Liver (tissue), 8 donors: ENCODE measurements at regions not wholly inside any gene's neighbourhood (a gene's known extent, or its start where the extent isn't known, plus 50 kb on each side); places are given as distances from the start of the nearest gene placed in this dataset.

Source experiments
- DNase-seq: peaks from one replicate; pipeline ENCODE4 v3.0.0-alpha.2; 2017; ENCODE audit warnings: low spot score
- H3K27ac ChIP-seq, 2 donors: one replicate each; pipeline ENCODE4 v1.7.0; 2013; ENCODE audit warnings: inconsistent platforms in 2 of 2, low read length in 2 of 2, control low read depth in 1 of 2, low read depth in 1 of 2, mild to moderate bottlenecking in 1 of 2
- H3K27me3 ChIP-seq, 4 donors: one replicate each; pipeline versions ENCODE4 v1.6.1 to v1.7.0; 2013; ENCODE audit warnings: low read length in 3 of 4, inconsistent platforms in 1 of 4, mild to moderate bottlenecking in 1 of 4, moderate library complexity in 1 of 4; ENCODE audit not compliant: control insufficient read depth in 4 of 4, insufficient read depth in 4 of 4
- H3K36me3 ChIP-seq, 4 donors: one replicate each; pipeline versions ENCODE4 v1.6.1 to v1.7.0; 2013; ENCODE audit warnings: low read length in 3 of 4, mild to moderate bottlenecking in 3 of 4, low read depth in 1 of 4, moderate library complexity in 1 of 4; ENCODE audit not compliant: control insufficient read depth in 4 of 4, insufficient read depth in 3 of 4
- H3K4me1 ChIP-seq, 4 donors: one replicate each; pipeline versions ENCODE4 v1.6.1 to v1.7.0; 2013; ENCODE audit warnings: low read length in 3 of 4, mild to moderate bottlenecking in 3 of 4, moderate library complexity in 1 of 4; ENCODE audit not compliant: control insufficient read depth in 4 of 4, insufficient read depth in 4 of 4
- H3K4me3 ChIP-seq, 3 donors: one replicate each; pipeline versions ENCODE4 v1.6.1 to v1.7.0; 2013; ENCODE audit warnings: low read length in 3 of 3, control low read depth in 1 of 3, low read depth in 1 of 3, mild to moderate bottlenecking in 1 of 3
- H3K9ac ChIP-seq, 2 donors: one replicate each; pipeline ENCODE4 v1.7.0; 2013; ENCODE audit warnings: low read length in 2 of 2, mild to moderate bottlenecking in 2 of 2, moderate library complexity in 2 of 2, control low read depth in 1 of 2, low read depth in 1 of 2
- H3K9me3 ChIP-seq, 4 donors: one replicate each; pipeline versions ENCODE4 v1.6.1 to v1.7.0; 2013; ENCODE audit warnings: low read length in 3 of 4; ENCODE audit not compliant: control insufficient read depth in 4 of 4
- ATF3 ChIP-seq: IDR thresholded peaks from 2 replicates; pipeline ENCODE4 v1.6.1; 2016; ENCODE audit warnings: antibody characterized with exemption
- CTCF ChIP-seq: fragments of 150-350 bp; IDR thresholded peaks from 2 replicates; pipeline ENCODE4 v1.5.1; 2017; ENCODE audit warnings: improper control_type of control experiment, low read depth, low read length; ENCODE audit not compliant: missing input control
- EGR1 ChIP-seq, 2 donors: IDR thresholded peaks; 2 replicates each; pipeline ENCODE4 v1.6.1; 2016 to 2018; ENCODE audit warnings: antibody characterized with exemption in 2 of 2, low read depth in 2 of 2
- FOXA2 ChIP-seq: IDR thresholded peaks from 2 replicates; pipeline ENCODE4 v1.6.1; 2016; ENCODE audit warnings: antibody characterized with exemption
- GABPA ChIP-seq, 2 donors: IDR thresholded peaks in 1 of 2; conservative IDR thresholded peaks in 1 of 2; 2 replicates each; pipeline ENCODE4 v1.6.1; 2016; ENCODE audit warnings: antibody characterized with exemption in 2 of 2, mild to moderate bottlenecking in 1 of 2, moderate library complexity in 1 of 2
- HNF4A ChIP-seq, 2 donors: conservative IDR thresholded peaks; 2 replicates each; pipeline ENCODE4 v1.6.1; 2016; ENCODE audit warnings: antibody characterized with exemption in 2 of 2, mild to moderate bottlenecking in 2 of 2
- JUND ChIP-seq, 2 donors: IDR thresholded peaks; 2 replicates each; pipeline ENCODE4 v1.6.1; 2016; ENCODE audit warnings: antibody characterized with exemption in 2 of 2
- MAX ChIP-seq: IDR thresholded peaks from 2 replicates; pipeline ENCODE4 v1.6.1; 2016; ENCODE audit warnings: antibody characterized with exemption
- NR2F2 ChIP-seq: IDR thresholded peaks from 2 replicates; pipeline ENCODE4 v1.6.1; 2016; ENCODE audit warnings: antibody characterized with exemption
- RAD21 ChIP-seq, 2 donors: IDR thresholded peaks; 2 replicates each; pipeline ENCODE4 v1.6.1; 2016; ENCODE audit warnings: antibody characterized with exemption in 2 of 2, mild to moderate bottlenecking in 2 of 2
- RXRA ChIP-seq, 2 donors: IDR thresholded peaks; 2 replicates each; pipeline ENCODE4 v1.6.1; 2017 to 2018; ENCODE audit warnings: antibody characterized with exemption in 2 of 2, mild to moderate bottlenecking in 1 of 2
- SP1 ChIP-seq: IDR thresholded peaks from 2 replicates; pipeline ENCODE4 v1.6.1; 2018; ENCODE audit warnings: antibody characterized with exemption, mild to moderate bottlenecking
- ZBTB33 ChIP-seq: IDR thresholded peaks from 2 replicates; pipeline ENCODE4 v1.6.1; 2016; ENCODE audit warnings: antibody characterized with exemption
- WGBS: extraction: QIAGEN DNeasy Blood & Tissue Kit; methylation state at CpG from one replicate; pipeline ENCODE4 v1.1.7; 2013; 5-methylcytosine and 5-hydroxymethylcytosine counted together
- donor health status: healthy.
- donor health status: healthy.
- donor health status: healthy.
- donor health status: healthy.
- donor health status: healthy.

GRCh38 chr5:144015961-144016360, 154.5 kb downstream of the YIPF5 start:
- H3K36me3 ChIP-seq = no peaks in the 10 kb centered on the region
- WGBS = 66% methylated on average over 3 of the region's 3 CpGs
- no peak overlapping the region for H3K9ac ChIP-seq
- no peak for DNase-seq
- no peaks in the 10 kb centered on the region for H3K4me1 ChIP-seq
- peaks cover 0 to 2% (median 0%) of the 10 kb centered on the region in 4 donors for H3K9me3 ChIP-seq
- no peaks in the 10 kb centered on the region for H3K27me3 ChIP-seq
- no peak overlapping the region for H3K4me3 ChIP-seq
- TF ChIP-seq HNF4A (conservative IDR thresholded peaks at IDR 0.05) (no peak), CTCF (no peak), MAX (no peak), EGR1 (IDR thresholded peaks at IDR 0.05; ENCODE audit: low read depth in 2 of 2) (no peak), RAD21 (IDR thresholded peaks at IDR 0.05) (no peak), NR2F2 (no peak), ATF3 (no peak), FOXA2 (no peak), GABPA (IDR thresholded peaks at IDR 0.05 in 1 of 2, conservative IDR thresholded peaks at IDR 0.05 in 1 of 2) (no peak)
- no peak overlapping the region for H3K27ac ChIP-seq

- 84% methylated on average over 7 of the region's 7 CpGs for WGBS
- Histone ChIP-seq H3K9me3 (peaks cover 0 to 2% (median 0%) of the 10 kb centered on the region in 4 donors), H3K27me3 (no peaks in the 10 kb centered on the region), H3K36me3 (no peaks in the 10 kb centered on the region), H3K4me1 (no peaks in the 10 kb centered on the region), H3K4me3 (no peak overlapping the region), H3K27ac (no peak overlapping the region), H3K9ac (no peak overlapping the region)
- TF ChIP-seq RAD21 (IDR thresholded peaks at IDR 0.05) (no peak), JUND (IDR thresholded peaks at IDR 0.05) (no peak), FOXA2 (no peak), CTCF (no peak), ATF3 (no peak), ZBTB33 (no peak), MAX (no peak), RXRA (IDR thresholded peaks at IDR 0.05) (no peak), HNF4A (conservative IDR thresholded peaks at IDR 0.05) (no peak), SP1 (no peak)
- no peak for DNase-seq
Measured at GRCh38 chr5:144017119-144017518, 153.3 kb downstream of the YIPF5 start.
